Smooth muscle cell (in vitro differentiated cells): ENCODE measurements at regions not wholly inside any gene's neighbourhood (a gene's known extent, or its start where the extent isn't known, plus 50 kb on each side); places are given as distances from the start of the nearest gene placed in this dataset.

Experiments used
- DNase-seq: peaks from one replicate; lab custom pipeline; 2025; ENCODE audit not compliant: unreplicated experiment; lab: John Stamatoyannopoulos, UW
- H2AFZ ChIP-seq: fragments of 200-600 bp; sonication (generic); 2 replicates; pipeline ENCODE4 v1.6.0; 2016; ENCODE audit warnings: antibody characterized with exemption, low read depth, mild to moderate bottlenecking
- H3F3A ChIP-seq: fragments of 200-600 bp; sonication (generic); 2 replicates; pipeline ENCODE4 v1.6.0; 2017; ENCODE audit warnings: antibody characterized with exemption, low read depth
- H3K27ac ChIP-seq: fragments of 200-600 bp; sonication (generic); 2 replicates; pipeline ENCODE4 v1.5.1; 2016; ENCODE audit warnings: low read depth, mild to moderate bottlenecking
- H3K27me3 ChIP-seq: fragments of 200-600 bp; sonication (generic); 2 replicates; pipeline ENCODE4 v1.6.1; 2016; ENCODE audit warnings: low read depth, mild to moderate bottlenecking
- H3K36me3 ChIP-seq: fragments of 200-600 bp; sonication (generic); 2 replicates; pipeline ENCODE4 v1.5.1; 2016; ENCODE audit warnings: low read depth
- H3K4me1 ChIP-seq: fragments of 200-600 bp; sonication (generic); 2 replicates; pipeline ENCODE4 v1.5.1; 2016; ENCODE audit warnings: low read depth
- H3K4me2 ChIP-seq: fragments of 200-600 bp; sonication (generic); 2 replicates; pipeline ENCODE4 v1.6.0; 2016; ENCODE audit warnings: mild to moderate bottlenecking
- H3K4me3 ChIP-seq: fragments of 200-600 bp; sonication (generic); 2 replicates; pipeline ENCODE4 v1.5.1; 2016; ENCODE audit warnings: mild to moderate bottlenecking
- H3K79me2 ChIP-seq: fragments of 200-600 bp; sonication (generic); 2 replicates; pipeline ENCODE4 v1.6.0; 2016; ENCODE audit warnings: low read depth, mild to moderate bottlenecking
- H3K9ac ChIP-seq: fragments of 200-600 bp; sonication (generic); 2 replicates; pipeline ENCODE4 v1.6.0; 2016; ENCODE audit warnings: low read depth
- H3K9me3 ChIP-seq: fragments of 200-600 bp; sonication (generic); replicated peaks from 2 replicates; pipeline ENCODE4 v1.5.1; 2016; ENCODE audit warnings: low read depth
- H4K20me1 ChIP-seq: fragments of 200-600 bp; sonication (generic); 2 replicates; pipeline ENCODE4 v1.6.0; 2016; ENCODE audit warnings: low read depth
- WGBS: methylation state at CpG from one replicate; pipeline ENCODE4 v1.1.7; 2016; ENCODE audit warnings: low lambda C conversion rate; 5-methylcytosine and 5-hydroxymethylcytosine counted together
- TF ChIP-seq, protein P1 (sequence below): fragments of 200-600 bp; sonication (generic); IDR thresholded peaks from 2 replicates; pipeline ENCODE4 v1.5.1; 2017; ENCODE audit warnings: borderline replicate concordance, mild to moderate bottlenecking, antibody characterized with exemption; ENCODE audit not compliant: insufficient read depth, poor library complexity, severe bottlenecking

DNA sequence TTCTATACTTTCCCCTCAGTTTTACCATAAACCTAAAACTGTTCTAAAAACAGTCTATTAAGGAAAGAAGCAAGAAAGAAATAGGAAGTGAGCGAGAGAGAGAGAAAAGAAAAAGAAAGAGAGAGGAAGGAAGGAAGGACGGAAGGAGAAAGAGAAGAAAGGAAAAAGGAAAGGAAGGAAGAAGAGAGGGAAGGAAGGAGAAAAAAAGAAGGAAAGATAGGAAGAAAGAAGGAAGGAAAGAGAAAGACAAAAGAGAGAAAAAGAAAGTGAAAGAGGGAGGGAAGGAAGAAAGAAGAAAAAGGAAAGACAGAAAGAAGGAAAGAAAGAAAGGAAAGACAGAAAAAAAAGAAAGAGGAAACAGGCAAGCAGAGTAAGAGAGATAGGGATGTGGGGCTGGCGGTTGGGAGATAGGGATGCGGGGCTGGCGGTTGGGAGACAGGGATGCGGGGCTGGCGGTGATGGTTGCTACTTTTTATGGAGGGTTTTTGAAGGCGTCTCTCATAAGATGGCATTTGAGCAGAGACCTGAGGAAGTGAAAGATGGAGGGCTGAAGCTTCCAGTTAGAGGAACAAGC, 70.4 kb upstream of the IRF2BP2 start:
- H3K9ac ChIP-seq: no peak overlapping the region
- no peaks in the 10 kb centered on the region for H3K9me3 ChIP-seq
- no peaks in the 10 kb centered on the region for H3F3A ChIP-seq
- H2AFZ ChIP-seq: no peak overlapping the region
- H4K20me1 ChIP-seq: no peaks in the 10 kb centered on the region
- H3K4me2 ChIP-seq: no peak overlapping the region
- H3K79me2 ChIP-seq: no peaks in the 10 kb centered on the region
- H3K4me1 ChIP-seq: peaks cover 4% of the 10 kb centered on the region
- no peak overlapping the region for H3K27ac ChIP-seq
- no peaks in the 10 kb centered on the region for H3K27me3 ChIP-seq
- TF ChIP-seq, protein P1, sequence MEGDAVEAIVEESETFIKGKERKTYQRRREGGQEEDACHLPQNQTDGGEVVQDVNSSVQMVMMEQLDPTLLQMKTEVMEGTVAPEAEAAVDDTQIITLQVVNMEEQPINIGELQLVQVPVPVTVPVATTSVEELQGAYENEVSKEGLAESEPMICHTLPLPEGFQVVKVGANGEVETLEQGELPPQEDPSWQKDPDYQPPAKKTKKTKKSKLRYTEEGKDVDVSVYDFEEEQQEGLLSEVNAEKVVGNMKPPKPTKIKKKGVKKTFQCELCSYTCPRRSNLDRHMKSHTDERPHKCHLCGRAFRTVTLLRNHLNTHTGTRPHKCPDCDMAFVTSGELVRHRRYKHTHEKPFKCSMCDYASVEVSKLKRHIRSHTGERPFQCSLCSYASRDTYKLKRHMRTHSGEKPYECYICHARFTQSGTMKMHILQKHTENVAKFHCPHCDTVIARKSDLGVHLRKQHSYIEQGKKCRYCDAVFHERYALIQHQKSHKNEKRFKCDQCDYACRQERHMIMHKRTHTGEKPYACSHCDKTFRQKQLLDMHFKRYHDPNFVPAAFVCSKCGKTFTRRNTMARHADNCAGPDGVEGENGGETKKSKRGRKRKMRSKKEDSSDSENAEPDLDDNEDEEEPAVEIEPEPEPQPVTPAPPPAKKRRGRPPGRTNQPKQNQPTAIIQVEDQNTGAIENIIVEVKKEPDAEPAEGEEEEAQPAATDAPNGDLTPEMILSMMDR: no peak
- no peaks in the 10 kb centered on the region for H3K36me3 ChIP-seq
- WGBS: 94% methylated on average over 8 of the region's 8 CpGs
- DNase-seq: no peak
- no peak overlapping the region for H3K4me3 ChIP-seq

DNA sequence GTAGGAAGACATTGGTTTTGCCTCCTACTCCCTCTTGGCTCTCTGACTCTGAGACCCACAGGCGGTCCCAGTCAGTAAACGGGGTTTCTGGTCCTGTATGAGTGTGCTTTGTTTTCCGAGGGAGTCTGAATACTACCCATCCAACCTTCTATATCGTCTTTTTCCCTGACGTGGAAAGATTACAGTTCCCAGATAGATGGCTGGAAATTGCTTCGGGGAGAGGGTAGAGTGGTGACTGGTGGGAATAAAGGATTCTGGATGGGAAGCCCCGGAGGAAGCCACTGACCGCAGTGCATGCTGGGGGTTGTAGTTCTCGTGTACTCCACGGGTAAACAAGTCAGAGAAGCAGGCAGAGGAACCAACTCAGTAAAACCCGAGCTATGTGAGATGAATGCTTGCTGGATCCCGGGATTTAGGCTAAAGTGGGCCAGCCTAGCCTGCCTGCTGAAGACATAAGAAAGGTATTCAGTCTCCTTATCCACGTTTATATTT, 66.2 kb upstream of the IRF2BP2 start:
- peak; percentile 18 for DNase-seq
- peak overlapping the region; percentile 38 for H3K4me3 ChIP-seq
- H3K27ac ChIP-seq: peak overlapping the region; percentile 25

GRCh38 chr1:234675572-234675971, 65.6 kb upstream of the IRF2BP2 start:
- Histone ChIP-seq H3K9me3 (no peaks in the 10 kb centered on the region), H3K4me3 (peak overlapping the region; percentile 38), H3K79me2 (no peaks in the 10 kb centered on the region), H3K36me3 (no peaks in the 10 kb centered on the region), H3K4me2 (peak overlapping the region; percentile 80), H3K9ac (peak overlapping the region; percentile 15), H2AFZ (peak overlapping the region; percentile 78), H3F3A (no peaks in the 10 kb centered on the region), H4K20me1 (no peaks in the 10 kb centered on the region), H3K27ac (peak overlapping the region; percentile 25), H3K4me1 (peaks cover 4% of the 10 kb centered on the region), H3K27me3 (no peaks in the 10 kb centered on the region)
- 92% methylated on average over 6 of the region's 6 CpGs for WGBS
- TF ChIP-seq, protein P1: no peak
- DNase-seq: no peak

More for the DNA sequence above, 66.2 kb upstream of the IRF2BP2 start:
- H3K4me2 ChIP-seq: peak overlapping the region; percentile 80
- peak overlapping the region; percentile 15 for H3K9ac ChIP-seq
- no peaks in the 10 kb centered on the region for H3K36me3 ChIP-seq
- 14% methylated on average over 13 of the region's 13 CpGs for WGBS
- no peaks in the 10 kb centered on the region for H3K9me3 ChIP-seq
- TF ChIP-seq, protein P1: no peak
- H4K20me1 ChIP-seq: no peaks in the 10 kb centered on the region
- H3K4me1 ChIP-seq: peaks cover 4% of the 10 kb centered on the region
- H3K27me3 ChIP-seq: no peaks in the 10 kb centered on the region
- H2AFZ ChIP-seq: peak overlapping the region; percentile 78
- no peaks in the 10 kb centered on the region for H3F3A ChIP-seq
- no peaks in the 10 kb centered on the region for H3K79me2 ChIP-seq

DNA sequence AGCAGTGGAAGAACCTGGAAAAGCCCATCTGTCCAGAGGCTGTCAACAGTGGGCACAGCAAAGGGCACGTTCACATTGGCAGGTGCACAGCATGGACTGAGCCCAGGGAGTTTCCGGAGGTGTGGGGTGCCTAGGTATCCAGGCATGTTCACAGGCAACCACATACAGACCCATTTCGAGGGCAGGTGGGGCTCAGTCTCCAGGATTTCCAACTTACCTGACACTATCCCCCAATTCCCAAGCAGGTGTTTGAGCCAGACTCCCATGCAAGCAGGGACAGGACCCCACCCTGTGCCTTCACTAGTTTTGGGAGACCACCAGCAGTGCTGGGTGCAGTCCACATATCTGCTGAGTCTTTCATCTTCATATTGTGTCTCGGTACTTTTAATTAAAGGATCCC, 65.0 kb upstream of the IRF2BP2 start:
- no peak overlapping the region for H3K27ac ChIP-seq
- WGBS: 87% methylated on average over 4 of the region's 4 CpGs
- TF ChIP-seq, protein P1: no peak
- H2AFZ ChIP-seq: no peak overlapping the region
- H3K9me3 ChIP-seq: no peaks in the 10 kb centered on the region
- no peaks in the 10 kb centered on the region for H3K36me3 ChIP-seq
- no peaks in the 10 kb centered on the region for H3F3A ChIP-seq
- peaks cover 4% of the 10 kb centered on the region for H3K4me1 ChIP-seq
- H4K20me1 ChIP-seq: no peaks in the 10 kb centered on the region
- no peaks in the 10 kb centered on the region for H3K27me3 ChIP-seq
- H3K4me3 ChIP-seq: no peak overlapping the region
- no peak overlapping the region for H3K4me2 ChIP-seq
- no peak overlapping the region for H3K9ac ChIP-seq
- DNase-seq: no peak
- H3K79me2 ChIP-seq: no peaks in the 10 kb centered on the region
